ENCODE measurements at regions not wholly inside any gene's neighbourhood (a gene's known extent, or its start where the extent isn't known, plus 50 kb on each side); places are given as distances from the start of the nearest gene placed in this dataset.

DNA sequence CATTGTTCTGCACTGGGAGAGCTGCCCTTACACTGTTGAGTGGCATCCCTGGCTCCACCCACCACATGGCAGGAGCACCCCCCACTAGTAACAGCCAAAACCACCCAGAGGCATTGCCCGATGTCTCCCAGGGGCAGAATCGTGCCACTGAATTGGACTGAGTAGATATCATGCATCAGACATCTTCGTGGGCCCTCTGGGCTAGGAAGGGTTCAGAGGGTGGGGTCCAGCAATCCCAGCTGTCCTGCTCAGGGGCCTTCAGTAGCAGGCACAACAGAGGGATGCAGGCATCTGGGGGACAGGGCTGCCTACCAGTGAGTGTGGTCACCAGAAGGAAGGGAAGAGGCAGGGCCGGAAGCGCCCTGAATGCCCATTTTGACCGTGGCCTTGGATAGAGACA, 119.7 kb upstream of the PPP2R2D start:
- no peak for ATAC-seq
- no peak for DNase-seq (ENCODE audit: low spot score)

DNA sequence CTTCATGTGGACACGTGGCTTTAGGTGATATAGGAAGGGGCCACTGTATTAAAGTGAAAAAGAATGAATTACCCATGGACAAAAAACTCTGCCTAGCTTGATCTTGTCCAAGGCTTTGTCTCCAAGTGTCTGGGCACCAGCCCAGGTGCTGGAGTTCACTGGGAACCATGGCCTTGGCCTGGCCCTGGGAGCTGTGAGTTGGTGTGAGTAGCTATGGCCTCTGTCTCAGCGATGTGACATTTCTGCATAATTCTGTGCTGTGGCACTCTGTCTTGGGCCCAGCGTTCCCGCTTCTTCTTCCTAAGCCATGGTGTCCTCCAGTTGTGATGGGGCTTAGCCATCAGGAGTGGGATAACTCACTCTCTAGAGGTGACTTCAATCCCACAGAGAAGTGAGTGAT, 119.0 kb upstream of the PPP2R2D start:
- ATAC-seq (no peak), DNase-seq (ENCODE audit: low spot score) (no peak)

DNA sequence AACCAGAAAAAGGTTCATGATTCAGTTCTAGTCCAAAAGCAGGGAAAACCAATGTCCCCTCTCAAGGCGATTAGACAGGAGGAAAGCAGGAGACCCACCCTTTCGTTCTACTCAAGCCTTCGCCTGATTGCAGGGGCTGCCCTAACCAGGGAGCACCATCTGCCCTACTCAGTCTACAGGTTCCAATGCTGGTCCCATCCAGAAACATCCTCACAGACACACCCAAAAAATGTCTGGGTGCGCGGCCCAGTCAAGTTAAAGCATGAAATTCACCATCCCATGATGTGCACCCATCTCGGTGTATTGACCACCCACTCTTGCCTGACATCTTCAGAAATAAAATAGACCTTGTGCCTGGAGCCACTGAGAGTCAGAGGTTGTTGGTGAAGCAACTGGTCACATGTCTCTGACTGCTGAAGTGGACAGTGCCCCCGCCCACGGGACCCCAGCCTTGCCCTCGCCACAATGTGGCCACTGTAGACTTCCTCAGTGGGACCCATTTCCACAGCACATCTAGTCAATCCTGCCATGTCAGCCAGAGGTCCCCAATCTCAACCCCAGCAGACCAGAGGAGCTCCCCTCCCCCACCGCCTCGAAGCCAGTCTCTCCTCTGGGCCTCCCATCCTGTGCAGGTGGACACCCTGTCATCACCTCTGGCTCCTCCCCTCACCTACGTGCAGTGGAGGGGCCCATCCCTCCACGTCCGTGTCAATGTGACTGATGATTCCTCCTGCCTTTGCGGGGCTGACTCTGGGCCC, 116.3 kb upstream of the PPP2R2D start:
- no peak for ATAC-seq

DNA sequence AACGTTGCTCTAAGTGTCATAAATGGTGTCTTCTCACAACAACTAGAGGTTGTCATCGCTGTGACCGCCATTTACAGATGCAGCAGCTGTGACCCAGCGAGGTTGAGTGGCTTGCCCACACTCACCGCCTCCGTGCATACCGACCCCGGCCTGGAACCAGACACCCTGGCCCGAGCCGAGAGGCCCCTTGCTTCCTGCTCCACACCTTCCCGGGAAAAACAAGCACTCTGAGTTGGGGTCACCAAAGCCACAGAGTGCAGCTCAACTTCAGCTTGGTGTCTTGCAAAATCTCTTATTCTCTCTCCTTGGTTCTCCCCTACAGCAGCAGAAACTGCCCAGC, 115.7 kb upstream of the PPP2R2D start:
- ATAC-seq (no peak), DNase-seq (ENCODE audit: low spot score) (peak; percentile 41)

More for the DNA sequence above, 116.3 kb upstream of the PPP2R2D start:
- DNase-seq (ENCODE audit: low spot score): peak; percentile 28

DNA sequence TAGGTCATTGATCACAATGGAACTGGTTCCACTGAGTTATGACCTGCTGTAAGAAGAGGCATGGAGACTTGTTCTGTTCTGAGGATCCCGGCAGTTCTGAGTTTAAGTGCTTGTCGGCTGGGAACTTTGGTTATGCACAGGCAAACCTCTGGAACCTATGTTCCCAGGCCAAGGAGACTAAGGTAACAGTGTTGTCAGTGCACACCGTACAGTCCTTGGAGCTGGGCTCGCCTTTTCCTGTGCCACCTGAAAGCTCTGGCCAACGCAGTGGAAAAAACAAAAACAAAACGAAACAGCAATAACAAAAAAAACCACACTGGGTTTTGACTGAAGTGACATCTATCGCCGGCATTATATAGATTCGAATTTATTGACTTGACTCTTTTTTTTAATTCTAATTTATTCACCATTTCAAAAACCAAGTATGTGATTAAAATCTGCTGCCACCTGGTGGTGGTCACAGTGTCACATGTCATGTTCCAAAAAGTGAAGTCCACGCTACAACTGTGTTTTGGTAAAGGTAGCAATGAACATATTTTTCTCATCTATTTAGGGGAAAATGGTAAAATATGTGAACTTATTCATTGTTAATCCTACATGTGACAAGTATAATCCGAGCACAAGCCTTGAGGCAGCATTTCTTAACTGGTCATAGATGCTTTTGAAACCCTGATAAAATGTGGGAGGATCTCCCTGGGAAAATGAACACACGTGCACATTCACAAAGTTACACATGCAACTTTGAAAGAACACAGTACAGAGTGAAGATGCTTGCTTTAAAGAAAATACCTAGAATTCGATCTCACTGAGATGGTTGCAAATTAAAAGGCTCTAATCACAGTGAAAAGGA, 113.8 kb upstream of the PPP2R2D start:
- DNase-seq (ENCODE audit: low spot score): peak; percentile 51
- ATAC-seq: peak; percentile 80

DNA sequence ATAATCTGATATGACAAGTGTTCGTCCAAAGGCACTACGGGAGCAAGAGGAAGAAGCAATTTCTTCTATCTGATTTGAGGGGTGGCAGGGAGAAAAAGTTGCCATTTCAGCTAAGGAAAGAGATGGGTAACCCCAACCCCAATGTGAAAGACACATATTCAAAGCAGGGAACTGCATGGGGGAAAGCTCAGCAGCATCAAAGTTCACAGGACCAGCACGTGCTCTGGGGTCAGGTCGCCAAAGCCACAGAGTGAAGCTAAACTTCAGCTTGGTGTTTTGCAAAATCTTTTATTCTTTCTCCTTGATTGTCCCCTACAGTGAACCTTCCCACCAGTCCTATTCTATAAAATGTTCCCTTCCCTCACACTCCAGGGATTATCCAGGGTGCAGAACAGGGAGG, 112.8 kb upstream of the PPP2R2D start:
- DNase-seq (ENCODE audit: low spot score): peak; percentile 48
- peak; percentile 70 for ATAC-seq

DNA sequence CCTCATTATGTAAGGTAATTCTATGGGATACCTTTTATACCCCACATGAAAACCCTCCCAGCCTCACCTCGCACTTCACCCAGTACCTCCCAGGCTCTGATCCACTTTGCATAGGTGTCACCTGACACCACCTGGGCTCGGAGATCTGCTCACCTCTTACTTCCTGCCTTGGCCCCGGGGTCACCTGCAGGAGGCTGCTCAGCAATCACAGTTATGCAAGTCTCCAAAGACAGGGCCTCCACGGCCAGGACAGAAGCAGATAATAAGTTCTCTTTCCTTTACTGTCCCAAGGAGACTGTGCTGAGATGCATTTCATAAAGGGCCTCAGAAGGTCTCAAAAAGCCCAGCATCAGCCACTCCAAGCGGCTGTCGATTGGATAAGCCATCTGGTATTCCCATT, 112.4 kb upstream of the PPP2R2D start:
- DNase-seq (ENCODE audit: low spot score): peak; percentile 41

DNA sequence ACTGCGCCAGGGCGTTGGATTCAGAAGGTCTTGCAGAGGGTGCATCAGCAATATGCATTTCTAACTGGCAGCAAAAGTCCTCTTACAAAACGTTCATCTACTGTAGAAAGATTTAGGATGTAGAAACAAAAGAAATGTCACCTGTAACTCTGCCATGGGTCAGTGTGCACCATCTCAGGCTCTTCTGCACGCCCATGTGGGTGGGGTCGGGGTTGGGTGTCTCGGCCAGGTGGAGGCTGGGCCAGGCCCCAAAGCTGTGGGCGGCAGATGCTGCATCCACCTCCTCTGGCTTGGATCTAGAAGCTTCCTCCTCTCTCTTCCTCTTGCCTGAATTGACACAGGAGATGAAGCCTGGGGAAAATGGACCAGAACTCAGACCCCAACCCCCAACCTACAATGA, 111.3 kb upstream of the PPP2R2D start:
- ATAC-seq (no peak), DNase-seq (ENCODE audit: low spot score) (peak; percentile 18)

More for the DNA sequence above, 112.4 kb upstream of the PPP2R2D start:
- peak; percentile 50 for ATAC-seq

DNA sequence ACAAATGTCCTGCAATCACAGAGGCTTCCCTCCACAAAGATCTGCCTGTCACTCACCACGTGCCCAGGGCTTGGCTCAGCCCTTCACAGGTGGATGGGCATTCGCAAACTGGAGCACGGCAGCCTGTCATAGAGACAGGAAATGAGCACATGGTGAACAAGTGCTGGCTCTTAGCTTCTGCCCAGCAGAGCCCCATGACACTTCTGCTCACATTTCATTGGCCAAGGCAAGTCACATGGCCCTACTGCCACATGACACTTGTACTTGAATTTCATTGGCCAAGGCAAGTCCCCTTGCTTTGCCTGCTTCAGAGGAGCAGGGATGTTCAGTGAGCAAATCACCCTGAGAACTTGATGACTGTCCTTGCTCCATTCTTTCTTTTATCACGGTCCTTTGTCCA, 110.8 kb upstream of the PPP2R2D start:
- DNase-seq (ENCODE audit: low spot score) (peak; percentile 30), ATAC-seq (no peak)

DNA sequence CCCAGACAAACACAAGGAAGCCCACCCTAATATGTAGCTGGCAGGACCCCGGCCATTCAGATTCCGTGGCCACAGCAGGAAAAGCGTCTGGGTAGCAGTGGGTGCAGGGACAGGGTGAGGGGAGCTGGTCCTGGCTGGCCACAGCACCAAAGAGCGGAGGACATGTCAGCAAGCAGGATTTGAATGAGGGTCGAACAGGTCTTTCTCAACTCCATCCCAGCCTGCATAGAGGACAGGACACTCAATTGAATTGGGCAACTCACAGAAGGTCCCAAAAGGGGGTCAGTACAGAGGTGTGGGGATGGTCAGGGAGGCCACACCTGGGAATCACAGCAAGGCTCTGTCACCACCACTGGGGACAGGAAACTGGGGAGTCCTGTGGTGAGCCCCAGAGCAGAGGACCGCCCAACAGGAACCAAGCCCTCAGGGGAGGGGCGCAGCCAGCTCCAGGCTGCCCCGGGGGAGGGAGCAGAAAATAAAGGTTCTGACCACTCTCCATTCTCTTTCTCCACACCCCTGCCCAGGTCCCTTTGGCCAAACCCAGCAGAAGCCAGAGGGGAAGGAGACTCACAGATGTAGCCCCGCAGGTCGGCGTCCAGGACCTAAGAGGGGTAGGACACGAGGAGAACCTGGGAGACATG, 108.7 kb upstream of the PPP2R2D start:
- ATAC-seq (no peak), DNase-seq (ENCODE audit: low spot score) (peak; percentile 19)

DNA sequence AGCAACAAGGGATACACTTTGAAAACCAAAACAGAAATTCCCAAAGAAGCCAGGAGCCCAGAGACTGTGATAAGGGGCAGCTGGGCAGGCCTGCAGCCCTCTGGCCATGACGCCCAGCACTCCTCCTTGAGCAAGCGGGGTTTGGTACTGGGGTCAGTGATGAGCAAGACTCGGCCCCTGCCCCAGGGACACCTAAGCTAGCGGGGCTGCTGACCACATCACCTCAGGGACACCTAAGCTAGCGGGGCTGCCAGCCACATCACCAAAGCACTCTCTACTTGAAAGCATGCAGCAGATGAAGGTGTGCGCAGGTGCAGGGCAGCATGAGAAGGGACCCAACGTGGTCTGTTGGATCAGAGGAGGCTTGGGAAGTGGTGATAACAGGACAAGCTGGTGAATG, 108.0 kb upstream of the PPP2R2D start:
- ATAC-seq: no peak
- DNase-seq (ENCODE audit: low spot score): peak; percentile 15

DNA sequence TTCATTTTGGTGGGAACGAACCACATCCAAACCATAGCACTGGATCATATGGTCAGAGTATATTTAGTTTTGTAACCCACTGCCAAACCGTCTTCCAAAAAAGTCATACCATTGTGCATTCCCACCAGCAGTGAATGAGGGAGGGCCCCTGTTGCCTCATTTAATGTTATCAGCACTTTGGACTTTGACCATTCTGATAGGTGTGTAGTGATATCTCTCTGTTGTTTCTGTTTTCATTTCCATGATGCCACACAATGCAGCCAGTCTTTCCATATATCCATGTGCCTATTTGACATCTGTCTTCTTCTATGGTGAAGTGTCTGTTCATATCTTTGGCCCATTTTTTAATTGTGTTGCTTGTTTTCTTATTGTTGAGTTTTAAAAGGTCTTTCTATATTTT, 105.0 kb upstream of the PPP2R2D start:
- ATAC-seq: peak; percentile 74
- peak; percentile 41 for DNase-seq (ENCODE audit: low spot score)

DNA sequence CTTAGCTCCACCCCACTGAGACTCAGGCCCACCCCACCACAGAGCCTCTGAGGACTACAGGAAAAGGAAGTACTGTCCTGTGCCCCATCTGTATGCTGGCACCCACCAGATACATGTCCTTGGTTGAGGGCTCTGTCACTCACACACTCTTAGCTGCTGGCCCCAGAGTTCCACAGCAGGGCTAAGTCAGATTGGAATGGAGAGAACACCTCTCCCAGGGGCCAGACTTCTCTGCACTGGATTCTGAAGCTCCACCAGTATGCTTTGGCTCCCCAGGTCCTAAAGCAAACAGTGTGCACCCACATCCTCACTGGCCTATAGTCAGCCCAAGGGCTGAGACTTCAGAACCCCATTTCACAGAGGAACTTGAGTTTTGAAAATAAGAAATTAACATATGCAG, 103.2 kb upstream of the PPP2R2D start:
- DNase-seq (ENCODE audit: low spot score) (peak; percentile 21), ATAC-seq (no peak)

DNA sequence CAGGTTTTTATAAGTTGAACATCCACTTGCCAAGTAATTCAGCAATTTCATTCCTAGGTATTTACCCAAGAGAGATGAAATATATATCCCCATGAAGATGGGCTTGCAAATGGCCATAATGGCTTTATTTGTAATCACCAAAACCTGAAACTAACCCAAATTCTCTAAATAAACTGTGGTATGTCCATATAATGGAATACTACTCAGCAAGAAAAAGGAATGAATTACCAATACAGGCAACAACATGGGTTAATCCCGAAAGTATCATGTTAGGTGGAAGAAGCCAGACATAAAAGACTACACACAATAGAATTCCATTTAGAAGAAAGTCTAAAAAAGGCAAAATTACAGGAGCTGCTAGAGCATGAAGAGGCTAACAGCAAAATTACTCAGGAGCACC, 101.4 kb upstream of the PPP2R2D start:
- ATAC-seq (no peak), DNase-seq (ENCODE audit: low spot score) (no peak)

DNA sequence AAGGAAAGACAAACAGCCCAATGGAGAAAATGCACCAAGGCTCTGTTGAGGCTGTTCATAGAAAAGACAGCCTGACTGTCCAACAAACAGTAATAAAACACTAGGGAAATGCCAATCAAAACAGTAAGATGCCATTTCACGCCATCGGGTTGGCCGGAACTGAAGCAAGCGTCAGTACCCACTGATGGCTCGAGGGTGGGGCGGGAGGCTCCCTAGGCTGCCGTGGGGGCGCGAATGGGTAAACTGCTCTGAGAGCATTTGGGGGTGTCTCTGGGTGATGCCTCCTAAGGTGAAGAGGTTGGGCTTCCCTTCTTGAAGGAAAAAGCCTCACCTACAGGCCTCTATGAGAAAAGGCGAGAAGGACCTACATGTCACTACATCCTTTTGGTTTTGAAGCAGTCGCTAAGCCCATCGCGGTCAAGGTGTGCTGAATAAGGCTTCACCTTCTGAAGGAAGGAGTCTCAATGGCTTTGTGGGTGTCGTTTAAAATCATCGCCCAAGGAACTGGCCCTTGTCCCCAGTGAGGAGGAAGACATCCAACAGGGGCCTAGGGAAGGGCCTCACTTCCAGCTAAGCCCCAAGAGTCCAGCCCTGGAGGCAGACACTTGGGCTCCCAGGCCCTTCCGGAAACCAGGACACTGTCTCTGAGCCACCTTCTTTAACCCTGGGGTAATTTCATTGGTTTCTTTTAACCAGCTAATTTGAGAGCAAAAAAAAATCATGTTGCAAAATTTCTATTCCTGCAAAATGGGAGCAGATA, 98.5 kb upstream of the PPP2R2D start:
- DNase-seq (ENCODE audit: low spot score) (no peak), ATAC-seq (no peak)

DNA sequence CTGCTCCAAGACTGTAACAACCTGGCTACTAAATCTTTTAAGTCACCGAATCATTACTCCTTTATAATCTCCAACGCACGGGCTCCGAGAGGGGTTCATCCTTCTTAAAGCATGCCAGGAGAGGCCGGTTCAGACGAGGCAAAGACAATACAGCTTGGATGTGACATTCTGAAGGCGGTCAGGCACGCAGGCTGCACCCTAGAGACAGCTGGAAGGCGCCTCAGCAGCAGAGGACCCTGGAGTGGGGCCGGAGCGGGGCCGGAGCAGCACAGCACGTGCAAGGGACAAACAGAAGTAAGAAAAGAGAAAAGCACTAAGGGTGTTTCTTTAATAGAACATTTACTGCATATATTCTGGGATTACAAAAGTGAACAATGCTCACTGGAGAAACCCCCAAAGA, 97.8 kb upstream of the PPP2R2D start:
- no peak for DNase-seq (ENCODE audit: low spot score)

DNA sequence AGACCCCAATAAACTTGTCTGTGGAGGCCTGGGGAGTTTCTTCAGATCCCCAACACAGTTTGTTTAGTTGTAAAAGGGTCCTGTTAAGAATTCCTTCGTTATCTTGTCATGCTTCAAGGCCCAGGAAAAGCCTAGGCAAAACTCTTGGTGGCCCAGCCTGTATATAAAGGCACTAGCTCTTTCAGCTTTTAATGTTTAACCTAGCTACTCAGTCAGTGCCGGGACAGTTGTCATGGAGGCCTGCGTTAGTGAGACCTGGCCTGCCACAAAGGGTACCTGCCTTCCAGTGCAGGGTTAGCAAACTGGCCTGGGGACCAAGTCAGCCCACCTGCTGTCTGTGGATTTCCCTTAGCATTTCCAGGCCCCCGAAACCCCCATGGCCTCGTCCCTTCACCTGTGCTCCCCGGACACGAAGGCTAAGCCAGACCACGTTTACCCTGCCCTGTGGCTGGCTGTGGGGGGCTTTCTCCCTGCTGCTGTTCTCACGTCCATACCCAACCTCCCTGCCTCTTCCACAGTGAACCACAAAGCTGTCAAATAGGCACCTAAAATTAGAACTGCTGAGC, 96.9 kb upstream of the PPP2R2D start:
- ATAC-seq: peak; percentile 88
- peak; percentile 45 for DNase-seq (ENCODE audit: low spot score)

More for the DNA sequence above, 97.8 kb upstream of the PPP2R2D start:
- no peak for ATAC-seq

DNA sequence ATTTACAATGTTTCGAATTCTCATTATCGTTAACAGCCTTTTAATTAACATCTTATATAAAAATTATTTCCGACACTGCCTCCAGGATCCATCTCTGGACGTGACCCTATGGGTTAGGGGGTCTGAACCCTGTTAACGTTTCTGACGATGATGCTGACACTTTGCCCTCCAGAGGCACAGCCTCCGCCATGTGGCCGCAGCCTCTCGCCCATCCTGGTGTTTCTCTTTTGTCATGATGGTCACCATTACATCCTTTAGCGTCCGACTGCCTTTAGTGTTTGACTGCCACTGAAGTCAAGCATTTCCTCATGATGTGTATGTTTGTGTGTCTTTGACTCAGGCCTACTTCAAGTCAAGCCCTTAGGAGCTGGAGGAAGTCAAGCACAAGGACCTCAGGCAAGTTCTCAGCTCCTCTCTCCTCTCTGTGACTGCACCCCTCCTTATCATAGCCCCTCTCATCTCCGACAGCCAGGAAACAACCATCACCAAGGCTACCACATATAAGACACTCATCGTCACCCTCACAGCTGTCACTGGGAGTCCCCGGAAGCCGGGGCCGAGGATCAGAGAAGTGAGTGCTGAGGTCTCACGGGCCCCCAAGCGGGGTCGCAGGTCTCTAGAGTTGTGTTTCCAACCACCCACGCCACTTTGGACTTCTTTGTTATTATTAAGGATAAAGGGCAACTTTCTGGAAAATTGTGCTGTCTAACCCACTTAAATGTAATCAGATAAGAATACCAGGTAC, 96.1 kb upstream of the PPP2R2D start:
- DNase-seq (ENCODE audit: low spot score) (peak; percentile 22), ATAC-seq (no peak)

DNA sequence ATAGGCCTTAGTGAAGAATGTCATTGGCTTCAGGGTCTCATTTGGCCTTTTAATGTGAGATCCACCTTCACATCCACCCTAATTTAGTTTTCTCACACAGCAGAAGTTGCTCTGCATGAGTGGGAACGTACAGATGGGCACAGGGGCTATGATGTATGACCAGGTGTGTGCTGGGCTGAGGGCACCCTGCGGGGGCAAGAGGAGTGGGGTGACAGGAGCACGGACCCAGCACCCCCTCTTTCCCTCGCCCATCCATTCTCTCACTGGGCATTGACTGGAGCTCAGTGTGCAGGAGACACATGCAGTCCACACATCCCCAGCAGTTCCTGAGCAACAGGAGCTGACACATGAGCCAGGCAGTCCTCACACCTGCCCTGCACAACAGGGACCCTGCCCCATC, 95.1 kb upstream of the PPP2R2D start:
- ATAC-seq (no peak), DNase-seq (ENCODE audit: low spot score) (no peak)

DNA sequence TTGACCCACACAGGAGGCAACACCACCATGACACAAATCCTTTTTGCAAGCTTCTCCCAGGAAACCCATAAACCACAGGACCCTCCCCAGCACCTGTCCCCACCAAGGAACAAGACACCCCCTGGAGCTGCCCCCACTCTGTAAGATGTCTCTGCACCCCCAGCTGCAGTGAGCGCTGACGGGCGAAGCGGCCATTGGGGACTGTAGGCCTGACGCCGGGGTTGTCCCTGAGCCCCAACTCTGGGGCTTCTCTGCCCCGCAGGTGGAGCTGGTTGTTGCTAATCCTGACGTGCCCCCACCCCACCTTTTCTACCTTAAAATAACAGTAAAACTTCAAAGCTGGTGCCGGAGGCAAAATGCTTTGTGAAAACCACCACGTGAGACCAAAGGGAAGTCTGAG, 94.7 kb upstream of the PPP2R2D start:
- ATAC-seq: no peak
- DNase-seq (ENCODE audit: low spot score): no peak

All from left lobe of liver (tissue), 2 donors.